ENCODE measurements at regions not wholly inside any gene's neighbourhood (a gene's known extent, or its start where the extent isn't known, plus 50 kb on each side); places are given as distances from the start of the nearest gene placed in this dataset.
A peak's percentile ranks its signal among the peaks of the same experiment; 100 is the strongest.

DNA sequence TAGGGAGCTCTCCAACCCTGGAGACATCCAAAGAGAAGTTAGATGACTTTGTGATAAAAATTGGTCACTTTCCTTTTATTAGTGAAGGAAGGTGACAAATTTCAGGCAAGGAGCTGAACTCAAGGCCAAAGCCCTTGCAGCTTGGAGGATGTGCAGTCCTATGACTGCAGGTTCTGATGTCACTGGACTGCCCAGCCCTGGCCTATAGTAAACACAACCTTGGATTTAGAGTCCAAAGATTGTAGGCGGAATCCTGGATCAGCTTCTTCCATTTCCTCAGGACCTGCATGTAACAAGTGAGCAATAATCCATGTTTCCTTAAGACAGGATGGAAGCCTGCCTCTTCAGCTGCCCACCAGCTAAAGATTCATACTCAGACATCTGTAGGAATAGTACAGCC lies 169.3 kb upstream of the ZC3H12A start:
- Mint-ChIP-seq H3K4me1 (peaks cover 8% of the 10 kb centered on the region; the same call in 2 of the 3 replicates), H3K27ac (no peak overlapping the region), H3K9me3 (no peaks in the 10 kb centered on the region; the same call in 2 of the 3 replicates), H3K4me3 (no peak overlapping the region), H3K27me3 (ENCODE audit: insufficient read depth, low read depth, poor library complexity) (peaks cover 7% of the 10 kb centered on the region), H3K36me3 (ENCODE audit: low read depth) (no peaks in the 10 kb centered on the region)
- H3K36me3 ChIP-seq (ENCODE audit: insufficient read depth) = no peaks in the 10 kb centered on the region
- no peaks in the 10 kb centered on the region for H3F3A ChIP-seq (replicated peaks; ENCODE audit: low read depth)
- no peak overlapping the region for H3K4me3 ChIP-seq
- no peak overlapping the region for H3K27ac ChIP-seq (ENCODE audit: low read depth)
- TF ChIP-seq, protein P1, sequence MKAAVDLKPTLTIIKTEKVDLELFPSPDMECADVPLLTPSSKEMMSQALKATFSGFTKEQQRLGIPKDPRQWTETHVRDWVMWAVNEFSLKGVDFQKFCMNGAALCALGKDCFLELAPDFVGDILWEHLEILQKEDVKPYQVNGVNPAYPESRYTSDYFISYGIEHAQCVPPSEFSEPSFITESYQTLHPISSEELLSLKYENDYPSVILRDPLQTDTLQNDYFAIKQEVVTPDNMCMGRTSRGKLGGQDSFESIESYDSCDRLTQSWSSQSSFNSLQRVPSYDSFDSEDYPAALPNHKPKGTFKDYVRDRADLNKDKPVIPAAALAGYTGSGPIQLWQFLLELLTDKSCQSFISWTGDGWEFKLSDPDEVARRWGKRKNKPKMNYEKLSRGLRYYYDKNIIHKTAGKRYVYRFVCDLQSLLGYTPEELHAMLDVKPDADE (IDR thresholded peaks at IDR 0.05) = no peak
- peaks cover 12% of the 10 kb centered on the region; the same call in 1 of the 2 replicates for H3K9me2 ChIP-seq (ENCODE audit: insufficient read depth)
- no peak for DNase-seq (ENCODE audit: low spot score)
- no peaks in the 10 kb centered on the region for H4K20me1 ChIP-seq (replicated peaks; ENCODE audit: insufficient read depth)
- no peaks in the 10 kb centered on the region for H3K79me2 ChIP-seq (replicated peaks; ENCODE audit: insufficient read depth)
- no peak for ATAC-seq
- H3K27me3 ChIP-seq (ENCODE audit: insufficient read depth) = no peaks in the 10 kb centered on the region
- no peaks in the 10 kb centered on the region for H3K4me1 ChIP-seq (ENCODE audit: insufficient read depth)
- H3K4me2 ChIP-seq = no peak overlapping the region
- no peak overlapping the region for H2AFZ ChIP-seq

DNA sequence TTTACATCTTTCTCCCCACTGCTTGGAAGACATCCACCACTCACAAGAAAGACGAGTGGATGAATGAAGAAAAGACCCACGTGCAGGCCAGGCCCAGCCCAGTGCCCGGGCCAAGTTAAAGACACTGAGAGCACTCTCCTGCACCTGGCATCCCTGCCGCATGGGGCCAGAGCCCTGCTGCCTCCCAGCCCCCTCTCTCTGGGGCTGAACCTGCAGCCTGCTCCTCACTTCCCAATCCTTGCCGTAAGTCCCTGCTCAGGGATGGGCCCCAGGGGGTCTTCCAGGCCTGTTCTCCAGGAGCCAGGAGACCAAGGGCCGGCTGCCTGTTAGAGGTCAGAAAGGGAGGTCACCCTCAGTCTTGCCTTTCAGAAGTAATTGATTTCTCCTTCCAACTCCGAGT lies 168.5 kb upstream of the ZC3H12A start:
- TF ChIP-seq, protein P1 (IDR thresholded peaks at IDR 0.05) = no peak
- TF ChIP-seq, protein P2, sequence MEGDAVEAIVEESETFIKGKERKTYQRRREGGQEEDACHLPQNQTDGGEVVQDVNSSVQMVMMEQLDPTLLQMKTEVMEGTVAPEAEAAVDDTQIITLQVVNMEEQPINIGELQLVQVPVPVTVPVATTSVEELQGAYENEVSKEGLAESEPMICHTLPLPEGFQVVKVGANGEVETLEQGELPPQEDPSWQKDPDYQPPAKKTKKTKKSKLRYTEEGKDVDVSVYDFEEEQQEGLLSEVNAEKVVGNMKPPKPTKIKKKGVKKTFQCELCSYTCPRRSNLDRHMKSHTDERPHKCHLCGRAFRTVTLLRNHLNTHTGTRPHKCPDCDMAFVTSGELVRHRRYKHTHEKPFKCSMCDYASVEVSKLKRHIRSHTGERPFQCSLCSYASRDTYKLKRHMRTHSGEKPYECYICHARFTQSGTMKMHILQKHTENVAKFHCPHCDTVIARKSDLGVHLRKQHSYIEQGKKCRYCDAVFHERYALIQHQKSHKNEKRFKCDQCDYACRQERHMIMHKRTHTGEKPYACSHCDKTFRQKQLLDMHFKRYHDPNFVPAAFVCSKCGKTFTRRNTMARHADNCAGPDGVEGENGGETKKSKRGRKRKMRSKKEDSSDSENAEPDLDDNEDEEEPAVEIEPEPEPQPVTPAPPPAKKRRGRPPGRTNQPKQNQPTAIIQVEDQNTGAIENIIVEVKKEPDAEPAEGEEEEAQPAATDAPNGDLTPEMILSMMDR (conservative IDR thresholded peaks at IDR 0.05; ENCODE audit: low read depth in 2 of 2) = no peak
- TF ChIP-seq, protein P3, sequence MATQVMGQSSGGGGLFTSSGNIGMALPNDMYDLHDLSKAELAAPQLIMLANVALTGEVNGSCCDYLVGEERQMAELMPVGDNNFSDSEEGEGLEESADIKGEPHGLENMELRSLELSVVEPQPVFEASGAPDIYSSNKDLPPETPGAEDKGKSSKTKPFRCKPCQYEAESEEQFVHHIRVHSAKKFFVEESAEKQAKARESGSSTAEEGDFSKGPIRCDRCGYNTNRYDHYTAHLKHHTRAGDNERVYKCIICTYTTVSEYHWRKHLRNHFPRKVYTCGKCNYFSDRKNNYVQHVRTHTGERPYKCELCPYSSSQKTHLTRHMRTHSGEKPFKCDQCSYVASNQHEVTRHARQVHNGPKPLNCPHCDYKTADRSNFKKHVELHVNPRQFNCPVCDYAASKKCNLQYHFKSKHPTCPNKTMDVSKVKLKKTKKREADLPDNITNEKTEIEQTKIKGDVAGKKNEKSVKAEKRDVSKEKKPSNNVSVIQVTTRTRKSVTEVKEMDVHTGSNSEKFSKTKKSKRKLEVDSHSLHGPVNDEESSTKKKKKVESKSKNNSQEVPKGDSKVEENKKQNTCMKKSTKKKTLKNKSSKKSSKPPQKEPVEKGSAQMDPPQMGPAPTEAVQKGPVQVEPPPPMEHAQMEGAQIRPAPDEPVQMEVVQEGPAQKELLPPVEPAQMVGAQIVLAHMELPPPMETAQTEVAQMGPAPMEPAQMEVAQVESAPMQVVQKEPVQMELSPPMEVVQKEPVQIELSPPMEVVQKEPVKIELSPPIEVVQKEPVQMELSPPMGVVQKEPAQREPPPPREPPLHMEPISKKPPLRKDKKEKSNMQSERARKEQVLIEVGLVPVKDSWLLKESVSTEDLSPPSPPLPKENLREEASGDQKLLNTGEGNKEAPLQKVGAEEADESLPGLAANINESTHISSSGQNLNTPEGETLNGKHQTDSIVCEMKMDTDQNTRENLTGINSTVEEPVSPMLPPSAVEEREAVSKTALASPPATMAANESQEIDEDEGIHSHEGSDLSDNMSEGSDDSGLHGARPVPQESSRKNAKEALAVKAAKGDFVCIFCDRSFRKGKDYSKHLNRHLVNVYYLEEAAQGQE (IDR thresholded peaks at IDR 0.05; ENCODE audit: unreplicated experiment) = no peak
- TF ChIP-seq STAT1 (IDR thresholded peaks at IDR 0.05; ENCODE audit: unreplicated experiment) = no peak
- no peak for TF ChIP-seq POLR2AphosphoS5 (IDR thresholded peaks at IDR 0.05; ENCODE audit: low read depth)
- H3K4me2 ChIP-seq = no peak overlapping the region
- no peaks in the 10 kb centered on the region for H3K79me2 ChIP-seq (replicated peaks; ENCODE audit: insufficient read depth)
- peaks cover 6% of the 10 kb centered on the region; the same call in 1 of the 2 replicates for H3K9me2 ChIP-seq (ENCODE audit: insufficient read depth)
- DNase-seq (ENCODE audit: low spot score) (no peak), ATAC-seq (peak; percentile 66)
- Mint-ChIP-seq H3K9me3 (no peaks in the 10 kb centered on the region; the same call in 2 of the 3 replicates), H3K27ac (no peak overlapping the region), H3K27me3 (ENCODE audit: insufficient read depth, low read depth, poor library complexity) (peaks cover 7% of the 10 kb centered on the region), H3K4me1 (peaks cover 8% of the 10 kb centered on the region; the same call in 2 of the 3 replicates), H3K36me3 (ENCODE audit: low read depth) (no peaks in the 10 kb centered on the region), H3K4me3 (no peak overlapping the region)
- no peaks in the 10 kb centered on the region for H3K4me1 ChIP-seq (ENCODE audit: insufficient read depth)
- no peaks in the 10 kb centered on the region for H4K20me1 ChIP-seq (replicated peaks; ENCODE audit: insufficient read depth)
- no peaks in the 10 kb centered on the region for H3K36me3 ChIP-seq (ENCODE audit: insufficient read depth)
- H3F3A ChIP-seq (replicated peaks; ENCODE audit: low read depth) = no peaks in the 10 kb centered on the region
- H3K27ac ChIP-seq (ENCODE audit: low read depth) = no peak overlapping the region
- 0 out of 2 replicates have a peak overlapping the region, but pooled peaks have one; percentile 18 for H2AFZ ChIP-seq
- H3K27me3 ChIP-seq (ENCODE audit: insufficient read depth) = no peaks in the 10 kb centered on the region
- no peak overlapping the region for H3K4me3 ChIP-seq
